Vagina (tissue), 2 donors: ENCODE measurements at regions not wholly inside any gene's neighbourhood (a gene's known extent, or its start where the extent isn't known, plus 50 kb on each side); places are given as distances from the start of the nearest gene placed in this dataset.

Experiments
- DNase-seq, 2 donors: peaks; one replicate each; pipeline ENCODE4 v3.0.0-alpha.2; 2017; ENCODE audit errors: extremely low spot score in 2 of 2
- H3K27ac ChIP-seq: fragments of 200-600 bp; sonication (generic); one replicate; pipeline ENCODE4 v1.5.1; 2019
- H3K27me3 ChIP-seq: fragments of 200-600 bp; sonication (generic); one replicate; pipeline ENCODE4 v1.5.1; 2019
- H3K36me3 ChIP-seq, 2 donors: fragments of 200-600 bp; sonication (generic); one replicate each; pipeline ENCODE4 v1.5.1; 2017 to 2019
- H3K4me1 ChIP-seq: fragments of 200-600 bp; sonication (generic); one replicate; pipeline ENCODE4 v1.5.1; 2019
- H3K4me3 ChIP-seq, 2 donors: fragments of 200-600 bp; sonication (generic); 1 replicate in 1 of 2; 2 replicates in 1 of 2; pipeline ENCODE4 v1.5.1; 2016 to 2019
- H3K9me3 ChIP-seq: fragments of 200-600 bp; sonication (generic); one replicate; pipeline ENCODE4 v1.5.1; 2019
- CTCF ChIP-seq, 3 experiments: fragments of 450-650 bp in 2 of 3; fragments of 200-600 bp in 1 of 3; sonication (generic) in 1 of 3; IDR thresholded peaks; one replicate each; pipeline ENCODE4 v1.5.1; 2017 to 2019; ENCODE audit warnings: antibody characterized with exemption in 3 of 3, mild to moderate bottlenecking in 2 of 3, moderate library complexity in 2 of 3
- POLR2A ChIP-seq, 2 donors: fragments of 450-650 bp; IDR thresholded peaks; one replicate each; pipeline ENCODE4 v1.6.1; 2017; ENCODE audit warnings: antibody characterized with exemption in 2 of 2, mild to moderate bottlenecking in 2 of 2, moderate library complexity in 2 of 2
- POLR2AphosphoS5 ChIP-seq, 2 donors: sonication (generic); formaldehyde crosslinking; IDR thresholded peaks; one replicate each; pipeline ENCODE4 v1.9.0; 2017; ENCODE audit warnings: antibody characterized with exemption in 2 of 2, mild to moderate bottlenecking in 2 of 2, low read depth in 1 of 2; ENCODE audit not compliant: insufficient read depth in 1 of 2
- intact Hi-C: fragments of 100-400 bp; cut with DNase I; formaldehyde crosslinking; loops from one replicate; pipeline ENCODE4 v1.15.1; 2023

- TF ChIP-seq CTCF (IDR thresholded peaks at IDR 0.05) (no peak), POLR2AphosphoS5 (IDR thresholded peaks at IDR 0.05; ENCODE audit: insufficient read depth in 1 of 2, low read depth in 1 of 2) (no peak), POLR2A (IDR thresholded peaks at IDR 0.05) (no peak)
- H3K27me3 ChIP-seq: no peaks in the 10 kb centered on the region
- peaks cover 13% of the 10 kb centered on the region for H3K4me1 ChIP-seq
- H3K27ac ChIP-seq: no peak overlapping the region
- intact Hi-C loops: no loop called here
- no peak for DNase-seq
- no peaks in the 10 kb centered on the region for H3K9me3 ChIP-seq
- H3K4me3 ChIP-seq: no peak overlapping the region
- no peaks in the 10 kb centered on the region for H3K36me3 ChIP-seq
Observed at GRCh38 chr9:95822583-95823431, 52.7 kb upstream of the ERCC6L2 start.

GRCh38 chr9:95822015-95822414 lies 53.5 kb upstream of the ERCC6L2 start:
- H3K4me3 ChIP-seq: no peak overlapping the region
- intact Hi-C loops: no loop called here
- no peak for DNase-seq
- H3K4me1 ChIP-seq: peaks cover 13% of the 10 kb centered on the region
- H3K27me3 ChIP-seq: no peaks in the 10 kb centered on the region
- no peak for TF ChIP-seq POLR2AphosphoS5 (IDR thresholded peaks at IDR 0.05; ENCODE audit: insufficient read depth in 1 of 2, low read depth in 1 of 2)
- TF ChIP-seq CTCF (IDR thresholded peaks at IDR 0.05): no peak
- no peak for TF ChIP-seq POLR2A (IDR thresholded peaks at IDR 0.05)
- H3K27ac ChIP-seq: no peak overlapping the region
- no peaks in the 10 kb centered on the region for H3K36me3 ChIP-seq
- no peaks in the 10 kb centered on the region for H3K9me3 ChIP-seq

- H3K27ac ChIP-seq: no peak overlapping the region
- no peak overlapping the region for H3K4me3 ChIP-seq
- no peak for DNase-seq
- H3K36me3 ChIP-seq: no peaks in the 10 kb centered on the region
- H3K27me3 ChIP-seq: no peaks in the 10 kb centered on the region
- TF ChIP-seq POLR2AphosphoS5 (IDR thresholded peaks at IDR 0.05; ENCODE audit: insufficient read depth in 1 of 2, low read depth in 1 of 2) (no peak), POLR2A (IDR thresholded peaks at IDR 0.05) (no peak), CTCF (IDR thresholded peaks at IDR 0.05) (no peak)
- no peaks in the 10 kb centered on the region for H3K9me3 ChIP-seq
- peaks cover 13% of the 10 kb centered on the region for H3K4me1 ChIP-seq
- intact Hi-C loops: no loop called here
Observed at GRCh38 chr9:95820074-95820473, 55.4 kb upstream of the ERCC6L2 start.

GRCh38 chr9:95819636-95820035 lies 55.9 kb upstream of the ERCC6L2 start:
- Histone ChIP-seq H3K4me3 (no peak overlapping the region), H3K27me3 (no peaks in the 10 kb centered on the region), H3K4me1 (peaks cover 13% of the 10 kb centered on the region), H3K27ac (no peak overlapping the region), H3K9me3 (no peaks in the 10 kb centered on the region), H3K36me3 (no peaks in the 10 kb centered on the region)
- TF ChIP-seq CTCF (IDR thresholded peaks at IDR 0.05): no peak
- no peak for TF ChIP-seq POLR2AphosphoS5 (IDR thresholded peaks at IDR 0.05; ENCODE audit: insufficient read depth in 1 of 2, low read depth in 1 of 2)
- TF ChIP-seq POLR2A (IDR thresholded peaks at IDR 0.05): no peak
- intact Hi-C loops: no loop called here
- no peak for DNase-seq

- Histone ChIP-seq H3K4me3 (no peak overlapping the region), H3K36me3 (no peaks in the 10 kb centered on the region), H3K4me1 (peaks cover 2% of the 10 kb centered on the region), H3K27ac (no peak overlapping the region), H3K9me3 (no peaks in the 10 kb centered on the region), H3K27me3 (no peaks in the 10 kb centered on the region)
- intact Hi-C loops: no loop called here
- no peak for DNase-seq
- TF ChIP-seq POLR2A (IDR thresholded peaks at IDR 0.05) (no peak), CTCF (IDR thresholded peaks at IDR 0.05) (no peak), POLR2AphosphoS5 (IDR thresholded peaks at IDR 0.05; ENCODE audit: insufficient read depth in 1 of 2, low read depth in 1 of 2) (no peak)
Observed at GRCh38 chr9:95817205-95817604, 58.3 kb upstream of the ERCC6L2 start.
